Smooth muscle cell (in vitro differentiated cells): ENCODE measurements at regions not wholly inside any gene's neighbourhood (a gene's known extent, or its start where the extent isn't known, plus 50 kb on each side); places are given as distances from the start of the nearest gene placed in this dataset.

ENCODE experiments used
- DNase-seq: peaks from one replicate; lab custom pipeline; 2025; ENCODE audit not compliant: unreplicated experiment; lab: John Stamatoyannopoulos, UW
- H2AFZ ChIP-seq: fragments of 200-600 bp; sonication (generic); 2 replicates; pipeline ENCODE4 v1.6.0; 2016; ENCODE audit warnings: antibody characterized with exemption, low read depth, mild to moderate bottlenecking
- H3F3A ChIP-seq: fragments of 200-600 bp; sonication (generic); 2 replicates; pipeline ENCODE4 v1.6.0; 2017; ENCODE audit warnings: antibody characterized with exemption, low read depth
- H3K27ac ChIP-seq: fragments of 200-600 bp; sonication (generic); 2 replicates; pipeline ENCODE4 v1.5.1; 2016; ENCODE audit warnings: low read depth, mild to moderate bottlenecking
- H3K27me3 ChIP-seq: fragments of 200-600 bp; sonication (generic); 2 replicates; pipeline ENCODE4 v1.6.1; 2016; ENCODE audit warnings: low read depth, mild to moderate bottlenecking
- H3K36me3 ChIP-seq: fragments of 200-600 bp; sonication (generic); 2 replicates; pipeline ENCODE4 v1.5.1; 2016; ENCODE audit warnings: low read depth
- H3K4me1 ChIP-seq: fragments of 200-600 bp; sonication (generic); 2 replicates; pipeline ENCODE4 v1.5.1; 2016; ENCODE audit warnings: low read depth
- H3K4me2 ChIP-seq: fragments of 200-600 bp; sonication (generic); 2 replicates; pipeline ENCODE4 v1.6.0; 2016; ENCODE audit warnings: mild to moderate bottlenecking
- H3K4me3 ChIP-seq: fragments of 200-600 bp; sonication (generic); 2 replicates; pipeline ENCODE4 v1.5.1; 2016; ENCODE audit warnings: mild to moderate bottlenecking
- H3K79me2 ChIP-seq: fragments of 200-600 bp; sonication (generic); 2 replicates; pipeline ENCODE4 v1.6.0; 2016; ENCODE audit warnings: low read depth, mild to moderate bottlenecking
- H3K9ac ChIP-seq: fragments of 200-600 bp; sonication (generic); 2 replicates; pipeline ENCODE4 v1.6.0; 2016; ENCODE audit warnings: low read depth
- H3K9me3 ChIP-seq: fragments of 200-600 bp; sonication (generic); replicated peaks from 2 replicates; pipeline ENCODE4 v1.5.1; 2016; ENCODE audit warnings: low read depth
- H4K20me1 ChIP-seq: fragments of 200-600 bp; sonication (generic); 2 replicates; pipeline ENCODE4 v1.6.0; 2016; ENCODE audit warnings: low read depth
- CTCF ChIP-seq: fragments of 200-600 bp; sonication (generic); IDR thresholded peaks from 2 replicates; pipeline ENCODE4 v1.5.1; 2017; ENCODE audit warnings: borderline replicate concordance, mild to moderate bottlenecking, antibody characterized with exemption; ENCODE audit not compliant: insufficient read depth, poor library complexity, severe bottlenecking
- WGBS: methylation state at CpG from one replicate; pipeline ENCODE4 v1.1.7; 2016; ENCODE audit warnings: low lambda C conversion rate; 5-methylcytosine and 5-hydroxymethylcytosine counted together

DNA sequence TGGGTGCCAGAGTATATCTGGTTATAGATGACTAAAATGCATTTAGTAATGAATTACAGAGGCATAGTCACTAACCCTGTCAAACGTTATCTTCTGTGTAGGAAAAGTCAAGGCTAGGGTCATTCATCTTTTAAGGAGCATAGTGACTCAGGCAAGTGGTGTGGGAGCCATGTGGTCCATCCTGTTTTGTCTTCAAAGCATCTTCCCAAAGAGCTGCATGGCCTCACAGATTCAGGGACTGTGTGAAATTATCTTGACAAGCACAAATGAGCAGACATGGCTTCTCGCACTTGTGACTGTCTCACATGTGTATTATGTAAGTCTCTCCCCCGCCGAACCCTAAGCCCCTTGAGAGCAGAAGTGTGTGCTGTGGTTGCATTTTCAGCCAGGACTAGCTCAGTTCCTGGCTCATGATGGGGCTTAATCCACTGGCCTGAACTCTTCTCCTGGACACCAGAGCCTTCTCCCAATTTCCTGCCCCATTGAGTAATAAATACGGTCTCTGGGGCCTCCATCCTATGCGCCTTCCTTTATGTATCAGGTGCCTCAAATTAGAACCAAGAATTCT lies 769.1 kb downstream of the QKI start:
- Histone ChIP-seq H3K27me3 (no peaks in the 10 kb centered on the region), H4K20me1 (no peaks in the 10 kb centered on the region), H3K4me2 (no peak overlapping the region), H2AFZ (no peak overlapping the region), H3F3A (no peaks in the 10 kb centered on the region), H3K4me1 (no peaks in the 10 kb centered on the region), H3K9me3 (no peaks in the 10 kb centered on the region), H3K4me3 (no peak overlapping the region), H3K27ac (no peak overlapping the region), H3K36me3 (no peaks in the 10 kb centered on the region), H3K9ac (no peak overlapping the region), H3K79me2 (no peaks in the 10 kb centered on the region)
- 77% methylated on average over 6 of the region's 6 CpGs for WGBS
- TF ChIP-seq CTCF = no peak
- no peak for DNase-seq

DNA sequence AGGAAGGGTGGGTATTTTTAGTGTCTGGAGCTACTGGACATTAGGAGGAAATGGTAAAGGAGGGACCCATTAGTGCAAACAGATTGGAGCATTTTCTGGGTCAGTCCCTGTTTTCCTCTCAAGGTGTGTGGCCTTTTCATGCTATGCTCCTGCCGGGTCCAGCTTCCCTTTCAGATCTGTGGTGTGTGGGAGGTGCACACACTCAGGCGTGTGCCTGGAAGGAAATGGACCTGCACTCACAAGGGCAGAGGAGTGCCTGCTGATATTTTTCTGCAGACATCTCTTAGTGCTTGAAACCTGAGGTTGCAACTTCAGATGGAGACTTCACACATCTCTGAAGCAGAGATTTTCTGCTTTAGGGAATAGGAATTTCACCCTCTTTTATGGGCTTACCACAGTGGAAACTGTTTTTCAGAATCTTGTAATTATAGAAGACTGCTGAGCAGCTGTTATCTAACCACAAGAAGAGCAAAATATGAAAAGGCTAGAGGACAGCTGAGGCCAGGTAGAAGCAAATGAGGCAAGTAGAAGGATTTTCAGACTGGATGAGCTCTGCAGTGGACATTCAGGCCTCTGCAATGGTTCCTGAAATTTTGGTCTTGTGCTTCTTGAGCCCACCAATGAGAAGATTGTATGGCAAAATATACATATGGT lies 764.3 kb downstream of the QKI start:
- TF ChIP-seq CTCF = no peak
- H3K4me2 ChIP-seq = no peak overlapping the region
- H3K27me3 ChIP-seq = no peaks in the 10 kb centered on the region
- H3K9ac ChIP-seq = no peak overlapping the region
- 69% methylated on average over 2 of the region's 2 CpGs for WGBS
- H3K9me3 ChIP-seq = no peaks in the 10 kb centered on the region
- H3K4me1 ChIP-seq = no peaks in the 10 kb centered on the region
- no peak overlapping the region for H3K4me3 ChIP-seq
- no peak overlapping the region for H2AFZ ChIP-seq
- H3K79me2 ChIP-seq = no peaks in the 10 kb centered on the region
- H4K20me1 ChIP-seq = no peaks in the 10 kb centered on the region
- no peak overlapping the region for H3K27ac ChIP-seq
- H3K36me3 ChIP-seq = no peaks in the 10 kb centered on the region
- no peaks in the 10 kb centered on the region for H3F3A ChIP-seq
- no peak for DNase-seq

GRCh38 chr6:164169355-164169754 lies 754.8 kb downstream of the QKI start:
- H3K36me3 ChIP-seq = no peaks in the 10 kb centered on the region
- H2AFZ ChIP-seq = no peak overlapping the region
- no peak for DNase-seq
- H3K4me1 ChIP-seq = peaks cover 5% of the 10 kb centered on the region
- H3F3A ChIP-seq = no peaks in the 10 kb centered on the region
- H3K4me3 ChIP-seq = no peak overlapping the region
- 90% methylated on average over 7 of the region's 7 CpGs for WGBS
- H3K79me2 ChIP-seq = no peaks in the 10 kb centered on the region
- no peak for TF ChIP-seq CTCF
- H3K9me3 ChIP-seq = no peaks in the 10 kb centered on the region
- no peaks in the 10 kb centered on the region for H3K27me3 ChIP-seq
- H3K9ac ChIP-seq = no peak overlapping the region
- no peaks in the 10 kb centered on the region for H4K20me1 ChIP-seq
- no peak overlapping the region for H3K27ac ChIP-seq
- no peak overlapping the region for H3K4me2 ChIP-seq

DNA sequence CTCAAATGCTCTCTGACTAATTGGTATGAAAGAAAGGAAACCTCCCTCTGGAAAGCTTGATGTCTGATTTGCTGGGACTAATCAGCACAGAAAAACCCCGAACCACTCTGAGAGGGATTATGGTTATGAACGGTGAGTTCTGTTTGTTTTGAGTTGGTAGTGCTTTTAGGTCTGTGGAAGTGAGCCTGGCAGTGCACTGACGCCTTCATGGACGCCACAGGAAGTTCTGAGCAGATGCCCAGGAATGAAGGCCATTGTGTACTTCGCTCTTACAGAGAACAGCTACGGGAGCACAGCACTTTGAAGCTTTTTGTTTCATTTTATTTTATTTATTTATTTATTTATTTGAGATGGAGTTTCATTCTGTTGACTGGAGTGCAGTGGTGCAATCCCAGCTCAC lies 754.1 kb downstream of the QKI start:
- no peak overlapping the region for H3K4me3 ChIP-seq
- no peak for DNase-seq
- no peaks in the 10 kb centered on the region for H3K27me3 ChIP-seq
- 66% methylated on average over 6 of the region's 6 CpGs for WGBS
- TF ChIP-seq CTCF = no peak
- H3F3A ChIP-seq = no peaks in the 10 kb centered on the region
- no peak overlapping the region for H2AFZ ChIP-seq
- H3K4me2 ChIP-seq = no peak overlapping the region
- no peaks in the 10 kb centered on the region for H3K79me2 ChIP-seq
- peaks cover 5% of the 10 kb centered on the region for H3K4me1 ChIP-seq
- no peak overlapping the region for H3K27ac ChIP-seq
- H4K20me1 ChIP-seq = no peaks in the 10 kb centered on the region
- no peak overlapping the region for H3K9ac ChIP-seq
- no peaks in the 10 kb centered on the region for H3K9me3 ChIP-seq
- H3K36me3 ChIP-seq = no peaks in the 10 kb centered on the region
